Erythroblast (primary cell): ENCODE measurements at regions not wholly inside any gene's neighbourhood (a gene's known extent, or its start where the extent isn't known, plus 50 kb on each side); places are given as distances from the start of the nearest gene placed in this dataset.

Experiments used
- GATA1 ChIP-seq: IDR thresholded peaks from 2 replicates; pipeline ENCODE4 v1.6.1; 2011; ENCODE audit warnings: low read depth, mild to moderate bottlenecking, control low read depth, low read length, moderate library complexity
- POLR2A ChIP-seq: IDR thresholded peaks from 2 replicates; pipeline ENCODE4 v1.6.1; 2011; ENCODE audit warnings: mild to moderate bottlenecking, low read length

DNA sequence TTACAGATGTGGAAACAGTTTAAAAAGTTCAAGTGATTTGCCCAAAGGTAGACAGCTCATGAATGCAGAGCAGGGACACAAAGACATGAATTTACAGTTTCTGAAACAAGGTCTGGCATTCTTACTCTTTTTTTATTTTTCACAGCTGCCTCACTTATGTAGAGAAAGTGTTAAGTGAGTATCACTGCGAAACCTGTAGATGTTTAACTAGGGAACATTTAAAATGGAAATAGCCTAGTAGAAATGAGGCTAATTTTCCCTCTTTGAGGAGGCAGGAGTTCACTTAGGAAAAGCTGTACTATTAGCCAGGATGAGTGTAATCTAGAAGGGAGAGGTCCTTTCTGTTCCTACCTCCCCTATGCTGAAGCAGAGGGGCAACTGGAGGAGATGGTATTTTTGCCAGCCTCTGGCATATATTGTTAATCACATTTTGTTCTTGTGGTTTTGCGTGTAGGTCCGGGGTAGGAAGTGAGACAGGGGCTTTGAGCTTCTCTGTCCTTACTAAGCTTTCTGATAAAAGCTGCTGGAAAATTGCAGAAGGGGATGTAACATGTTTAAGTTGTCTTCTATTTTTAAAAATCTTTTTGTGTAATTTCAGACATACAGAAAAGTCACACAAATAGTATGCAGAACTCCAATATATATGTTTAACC is 492.8 kb upstream of the NR3C2 start:
- no peak for TF ChIP-seq POLR2A
- no peak for TF ChIP-seq GATA1
